Transverse colon (tissue), 4 donors: ENCODE measurements at regions not wholly inside any gene's neighbourhood (a gene's known extent, or its start where the extent isn't known, plus 50 kb on each side); places are given as distances from the start of the nearest gene placed in this dataset.

ENCODE experiments used
- DNase-seq: peaks from one replicate; pipeline ENCODE4 v3.0.0-alpha.2; 2019
- H3K27ac ChIP-seq, 4 donors: fragments of 200-600 bp; sonication (generic); 2 replicates each; pipeline ENCODE4 v1.5.1; 2016 to 2018; ENCODE audit warnings: inconsistent platforms in 4 of 4
- H3K27me3 ChIP-seq: fragments of 200-600 bp; sonication (generic); 2 replicates; pipeline ENCODE4 v1.5.1; 2017; ENCODE audit warnings: inconsistent platforms
- H3K36me3 ChIP-seq, 4 donors: fragments of 200-600 bp; sonication (generic); 2 replicates each; pipeline ENCODE4 v1.5.1; 2017 to 2019; ENCODE audit warnings: inconsistent platforms in 4 of 4
- H3K4me1 ChIP-seq, 4 donors: fragments of 200-600 bp; sonication (generic); 2 replicates each; pipeline ENCODE4 v1.5.1; 2017 to 2020; ENCODE audit warnings: inconsistent platforms in 4 of 4
- H3K4me3 ChIP-seq, 4 donors: fragments of 200-600 bp; sonication (generic); 1 replicate in 1 of 4; 2 replicates in 3 of 4; pipeline versions ENCODE4 v1.5.1 to v1.6.1; 2017 to 2019; ENCODE audit warnings: inconsistent platforms in 4 of 4
- H3K9me3 ChIP-seq, 2 donors: fragments of 200-600 bp; sonication (generic); 2 replicates each; pipeline ENCODE4 v1.5.1; 2017 to 2019; ENCODE audit warnings: inconsistent platforms in 2 of 2
- CTCF ChIP-seq, 5 experiments: fragments of 200-600 bp in 3 of 5; fragments of 450-650 bp in 2 of 5; sonication (generic) in 3 of 5; IDR thresholded peaks; 1 replicate in 2 of 5; 2 replicates in 3 of 5; pipeline ENCODE4 v1.5.1; 2016 to 2017; ENCODE audit warnings: antibody characterized with exemption in 5 of 5, inconsistent platforms in 3 of 5, mild to moderate bottlenecking in 2 of 5, moderate library complexity in 1 of 5
- EP300 ChIP-seq: sonication (generic); formaldehyde crosslinking; IDR thresholded peaks from one replicate; pipeline ENCODE4 v1.6.1; 2017; ENCODE audit warnings: antibody characterized with exemption, low read depth
- POLR2A ChIP-seq: fragments of 450-650 bp; IDR thresholded peaks from one replicate; pipeline ENCODE4 v1.6.1; 2016; ENCODE audit warnings: antibody characterized with exemption, mild to moderate bottlenecking, moderate library complexity
- POLR2AphosphoS5 ChIP-seq, 3 donors: sonication (generic); formaldehyde crosslinking; IDR thresholded peaks; one replicate each; pipeline ENCODE4 v1.6.1; 2016; ENCODE audit warnings: antibody characterized with exemption in 3 of 3
- WGBS, 2 donors: methylation state at CpG; one replicate each; pipeline ENCODE4 v1.1.5; 2018; ENCODE audit warnings: low coverage in 1 of 2; 5-methylcytosine and 5-hydroxymethylcytosine counted together
- in situ Hi-C, 4 donors: fragments of 200-750 bp; cut with MboI; loops; one replicate each; pipeline versions ENCODE4 v1.15.0 to v1.15.1; 2017; ENCODE audit warnings: low sequenced_read_pairs in 3 of 4, low pct_ligation_motif_present in 1 of 4, low pct_unique_long_range_greater_than_20kb in 1 of 4
- intact Hi-C: fragments of 100-400 bp; cut with DNase I; formaldehyde crosslinking; loops from one replicate; pipeline ENCODE4 v1.15.1; 2023; ENCODE audit warnings: low total_unique reads

- no peak for TF ChIP-seq POLR2AphosphoS5 (IDR thresholded peaks at IDR 0.05)
- no peak for TF ChIP-seq POLR2A
- TF ChIP-seq EP300, result no peak
- no peak for TF ChIP-seq CTCF (IDR thresholded peaks at IDR 0.05)
- H3K36me3 ChIP-seq, result no peaks in the 10 kb centered on the region
- H3K27me3 ChIP-seq, result no peaks in the 10 kb centered on the region
- 70 to 84% methylated on average over 9 to 17 of the region's 17 CpGs for whole genome bisulfite sequencing, 2 donors
- no peaks in the 10 kb centered on the region for H3K4me1 ChIP-seq
- H3K9me3 ChIP-seq, result no peaks in the 10 kb centered on the region
- no peak for DNase-seq
- H3K27ac ChIP-seq, result no peak overlapping the region
- no peak overlapping the region for H3K4me3 ChIP-seq
- in situ Hi-C loops (no loop called here), intact Hi-C loops (no loop called here)
These were observed 150.6 kb upstream of the RAB12 start for GRCh38 chr18:8458546-8459215.

GRCh38 chr18:8460748-8461147 is 148.5 kb upstream of the RAB12 start:
- H3K4me3 ChIP-seq, result no peak overlapping the region
- no peaks in the 10 kb centered on the region for H3K36me3 ChIP-seq
- in situ Hi-C loops (no loop called here), intact Hi-C loops (no loop called here)
- H3K27me3 ChIP-seq, result no peaks in the 10 kb centered on the region
- no peak for DNase-seq
- no peaks in the 10 kb centered on the region for H3K4me1 ChIP-seq
- 90% methylated on average over 5 of the region's 5 CpGs; no CpG with 5 or more reads in 1 of the 2 donors for WGBS, 2 donors
- TF ChIP-seq CTCF (IDR thresholded peaks at IDR 0.05), result no peak
- no peak for TF ChIP-seq POLR2AphosphoS5 (IDR thresholded peaks at IDR 0.05)
- TF ChIP-seq EP300, result no peak
- TF ChIP-seq POLR2A, result no peak
- H3K27ac ChIP-seq, result no peak overlapping the region
- H3K9me3 ChIP-seq, result no peaks in the 10 kb centered on the region

- intact Hi-C loops, result no loop called here
- no peaks in the 10 kb centered on the region for H3K9me3 ChIP-seq
- H3K36me3 ChIP-seq, result no peaks in the 10 kb centered on the region
- TF ChIP-seq POLR2A, result no peak
- TF ChIP-seq POLR2AphosphoS5 (IDR thresholded peaks at IDR 0.05), result no peak
- TF ChIP-seq CTCF (IDR thresholded peaks at IDR 0.05), result no peak
- no peak for TF ChIP-seq EP300
- in situ Hi-C loops, result no loop called here
- no peak overlapping the region for H3K27ac ChIP-seq
- no peaks in the 10 kb centered on the region for H3K27me3 ChIP-seq
- no peak overlapping the region for H3K4me3 ChIP-seq
- H3K4me1 ChIP-seq, result no peaks in the 10 kb centered on the region
- DNase-seq, result no peak
- 0 to 46% methylated on average over 1 to 2 of the region's 2 CpGs for WGBS, 2 donors
These were observed 147.7 kb upstream of the RAB12 start for GRCh38 chr18:8461544-8461943.

- WGBS, 2 donors, result 88% methylated on average over 1 to 10 of the region's 10 CpGs
- Histone ChIP-seq H3K27ac (no peak overlapping the region), H3K4me1 (no peaks in the 10 kb centered on the region), H3K9me3 (no peaks in the 10 kb centered on the region), H3K4me3 (no peak overlapping the region), H3K36me3 (no peaks in the 10 kb centered on the region), H3K27me3 (no peaks in the 10 kb centered on the region)
- in situ Hi-C loops, result no loop called here
- no peak for TF ChIP-seq CTCF (IDR thresholded peaks at IDR 0.05)
- TF ChIP-seq EP300, result no peak
- TF ChIP-seq POLR2AphosphoS5 (IDR thresholded peaks at IDR 0.05), result no peak
- TF ChIP-seq POLR2A, result no peak
- no peak for DNase-seq
- intact Hi-C loops, result no loop called here
These were observed 146.5 kb upstream of the RAB12 start for GRCh38 chr18:8462651-8463185.
